NOMO-1 treated with dmso at 0.1 percent for 144 hours (cell line): ENCODE measurements at regions not wholly inside any gene's neighbourhood (a gene's known extent, or its start where the extent isn't known, plus 50 kb on each side); places are given as distances from the start of the nearest gene placed in this dataset.

ENCODE experiments used
- DNase-seq: peaks from one replicate; lab custom pipeline; 2025; ENCODE audit not compliant: unreplicated experiment; lab: John Stamatoyannopoulos, UW

DNA sequence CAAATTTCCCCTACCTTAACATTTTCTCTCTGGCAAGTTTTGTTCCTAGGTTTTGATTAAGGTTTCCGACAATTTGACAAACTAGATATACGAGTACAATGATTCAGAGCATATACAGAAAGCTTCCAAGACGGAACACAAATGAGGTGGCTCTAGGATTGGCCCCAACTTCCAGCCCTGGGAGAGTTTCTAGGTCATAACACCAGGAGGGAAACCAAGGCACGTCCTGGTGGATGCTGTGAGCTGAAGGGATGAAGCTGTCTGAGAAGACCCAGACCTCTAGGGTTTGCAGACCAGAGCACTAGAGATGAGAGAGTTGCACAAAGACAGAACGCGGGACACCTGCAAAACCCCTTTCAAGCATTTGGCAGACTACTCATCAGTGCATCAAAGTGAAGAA is 51.5 kb upstream of the CAND1 start:
- DNase-seq: no peak
